GM19023 (cell line): ENCODE measurements at regions not wholly inside any gene's neighbourhood (a gene's known extent, or its start where the extent isn't known, plus 50 kb on each side); places are given as distances from the start of the nearest gene placed in this dataset.
"Not testable (repeated sequence)": the region's sequence is repeated elsewhere in the genome, so short reads cannot be mapped to it uniquely, and the experiment has no call there.

Source experiments
- ATAC-seq: cut with Tn5 transposase; IDR thresholded peaks from one replicate; pipeline ENCODE4 v1.9.1; 2021; ENCODE audit warnings: mild to moderate bottlenecking, moderate library complexity; ENCODE audit not compliant: unreplicated experiment

DNA sequence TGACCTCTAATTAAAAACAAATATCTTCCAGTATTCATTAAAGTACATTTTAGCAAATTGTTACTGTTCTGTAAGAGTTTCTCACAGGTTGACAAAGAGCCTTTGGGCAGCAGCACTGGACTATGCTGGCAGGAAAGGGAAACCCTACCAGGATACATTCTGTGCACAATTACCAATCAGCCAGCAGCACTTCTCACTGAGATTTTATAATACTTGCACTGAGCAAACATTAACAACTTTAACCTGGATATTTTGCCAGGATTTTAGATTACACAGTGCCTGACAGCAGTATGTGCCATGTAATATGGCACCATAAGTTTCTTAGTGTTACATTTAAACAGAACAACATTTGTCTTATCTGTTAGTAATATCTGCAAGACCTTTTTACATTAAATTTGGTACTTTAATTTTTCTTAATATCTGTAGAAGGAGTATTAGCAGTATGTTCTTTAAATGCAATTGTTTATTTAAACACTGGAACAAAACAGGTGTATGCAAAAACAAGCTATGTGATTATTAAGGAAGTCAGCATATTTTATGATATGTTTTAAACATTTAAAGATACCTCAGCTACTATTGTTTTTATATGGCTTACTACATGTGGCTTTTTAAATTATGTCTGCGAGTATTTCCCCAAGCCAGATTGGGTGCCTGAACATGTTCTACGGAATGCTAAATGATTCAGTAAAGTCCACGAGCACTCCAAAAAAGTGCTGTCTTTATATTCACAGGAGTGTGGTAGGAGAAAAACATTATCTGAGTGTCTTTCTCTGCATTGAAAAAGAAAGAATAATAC is 699.0 kb upstream of the LUZP2 start:
- no peak for ATAC-seq

DNA sequence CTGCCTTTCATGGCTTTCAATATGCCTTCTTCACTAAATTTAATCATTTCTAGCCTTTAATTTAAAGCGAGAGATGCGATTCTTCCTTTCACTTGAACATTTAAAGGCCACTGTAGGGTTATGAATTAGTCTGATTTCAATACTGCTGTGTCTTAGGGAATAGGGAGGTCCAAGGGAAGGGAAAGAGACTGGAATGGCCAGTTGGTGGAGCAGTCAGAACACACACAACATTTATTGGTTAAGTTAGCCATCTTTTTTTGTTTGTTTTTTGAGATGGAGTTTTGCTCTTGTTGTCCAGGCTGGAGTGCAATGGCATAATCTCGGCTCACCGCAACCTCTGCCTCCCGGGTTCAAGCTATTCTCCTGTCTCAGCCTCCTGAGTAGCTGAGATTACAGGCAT is 662.5 kb upstream of the LUZP2 start:
- not testable (repeated sequence) for ATAC-seq

DNA sequence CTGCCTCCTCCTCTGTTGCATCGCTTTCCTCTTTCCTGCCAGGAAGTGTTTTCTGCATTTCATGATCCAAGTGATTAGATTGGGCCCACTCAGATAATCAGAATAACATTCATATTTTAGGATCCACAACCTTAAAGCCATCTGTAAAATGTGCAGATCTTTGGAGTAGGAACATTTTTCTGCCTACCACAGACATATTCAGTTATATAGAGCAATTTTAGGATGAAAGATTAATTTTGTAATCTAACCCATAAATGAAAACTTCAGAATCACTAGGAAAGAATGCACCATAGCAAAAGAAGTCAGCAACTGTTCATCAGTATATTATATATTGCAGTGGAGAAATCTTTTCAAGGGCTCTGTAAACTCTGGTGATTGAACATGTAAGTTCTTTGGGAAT is 659.9 kb upstream of the LUZP2 start:
- ATAC-seq: no peak

DNA sequence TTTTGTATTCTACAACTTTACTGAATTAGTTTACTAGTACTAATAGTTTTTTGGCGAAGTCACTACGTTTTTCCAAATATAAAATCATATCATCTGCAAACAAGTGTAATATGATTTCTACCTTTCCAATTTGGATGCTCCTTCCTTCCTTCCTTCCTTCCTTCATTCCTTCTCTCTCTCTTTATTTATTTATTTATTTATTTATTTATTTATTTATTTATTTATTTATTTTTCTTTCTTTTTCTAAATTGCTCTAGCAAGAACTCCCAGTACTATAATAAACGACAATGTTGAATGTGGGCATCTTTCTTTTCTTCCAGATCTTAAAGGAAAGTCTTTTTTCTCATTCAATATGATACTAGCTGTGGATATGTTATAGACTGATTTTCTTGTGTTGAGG is 656.0 kb upstream of the LUZP2 start:
- ATAC-seq: no peak

DNA sequence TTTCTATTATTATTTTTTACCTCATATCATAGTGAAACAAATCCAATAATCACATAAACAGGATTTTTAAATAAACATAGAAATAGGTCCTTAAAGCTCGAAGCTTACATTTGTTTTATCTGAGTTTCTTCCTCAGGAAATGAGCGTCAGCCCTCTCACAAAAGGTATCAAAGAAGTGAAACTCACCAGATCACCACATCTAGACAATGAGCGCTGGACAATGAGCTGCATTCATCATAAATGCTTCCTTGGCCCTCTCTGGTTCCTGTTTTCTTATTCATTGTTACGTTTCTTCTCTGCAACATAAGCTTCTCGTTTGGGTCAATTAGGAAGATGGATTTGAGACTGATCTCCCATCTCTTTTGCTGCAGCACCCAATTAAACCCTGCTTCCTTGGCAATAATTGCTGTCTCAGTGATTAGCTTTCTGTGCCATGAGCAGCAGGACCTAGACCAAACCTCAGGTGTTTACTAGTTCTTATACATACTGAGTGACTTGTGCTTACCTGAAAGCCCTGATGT is 649.9 kb upstream of the LUZP2 start:
- no peak for ATAC-seq

DNA sequence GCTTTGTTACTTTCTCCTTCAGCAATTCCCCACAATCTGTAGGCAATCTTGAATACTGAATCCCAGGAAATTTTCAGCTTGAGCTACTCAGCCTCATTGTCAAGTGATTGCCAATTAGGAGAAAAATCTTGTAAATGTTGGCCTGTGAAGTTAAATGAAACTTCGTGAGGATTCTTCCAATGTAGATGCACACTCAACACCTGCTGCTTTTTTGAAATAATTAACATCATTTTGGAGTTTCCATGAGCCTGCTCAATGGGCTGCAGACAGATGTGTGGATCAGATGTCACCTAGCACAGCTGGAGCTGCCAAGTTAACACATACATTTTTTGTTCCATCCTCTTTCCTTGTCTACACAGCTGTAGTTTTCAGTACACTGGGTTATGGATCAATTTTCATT is 645.6 kb upstream of the LUZP2 start:
- ATAC-seq: no peak

DNA sequence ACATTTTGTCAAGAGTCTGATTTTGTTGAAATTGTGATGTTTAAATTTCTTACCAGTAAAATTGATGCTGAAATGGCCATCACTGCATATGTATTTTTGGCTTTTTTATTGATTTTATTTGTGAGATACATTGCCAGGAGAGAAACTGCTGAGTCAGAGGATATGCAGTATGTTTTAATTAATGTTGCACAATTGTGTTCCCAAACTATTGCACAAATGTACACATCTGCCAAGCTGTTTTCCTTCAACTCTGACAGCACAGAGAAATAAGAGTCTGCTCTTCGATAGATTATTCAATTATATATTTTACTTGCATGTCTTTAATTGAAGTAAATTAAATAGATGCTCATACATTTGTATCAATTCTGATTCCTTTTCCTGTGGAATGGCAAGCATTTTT is 640.2 kb upstream of the LUZP2 start:
- ATAC-seq: no peak

DNA sequence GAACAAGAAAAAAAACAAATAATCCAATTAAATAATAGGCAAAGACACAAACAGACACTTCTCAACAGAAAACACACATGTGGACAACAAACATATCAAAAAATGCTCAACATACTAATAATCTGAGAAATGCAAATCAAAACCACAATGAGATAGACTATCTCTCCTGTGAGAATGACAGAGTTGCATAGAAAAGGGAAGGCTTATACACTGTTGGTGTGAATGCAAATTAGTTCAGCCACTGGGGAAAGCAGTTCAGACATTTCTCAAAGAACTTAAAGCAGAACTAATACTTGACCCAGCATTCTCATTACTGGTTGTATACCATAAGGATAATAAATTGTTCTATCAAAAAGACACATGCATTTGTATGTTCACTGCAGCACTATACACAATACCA is 637.8 kb upstream of the LUZP2 start:
- ATAC-seq: no peak

DNA sequence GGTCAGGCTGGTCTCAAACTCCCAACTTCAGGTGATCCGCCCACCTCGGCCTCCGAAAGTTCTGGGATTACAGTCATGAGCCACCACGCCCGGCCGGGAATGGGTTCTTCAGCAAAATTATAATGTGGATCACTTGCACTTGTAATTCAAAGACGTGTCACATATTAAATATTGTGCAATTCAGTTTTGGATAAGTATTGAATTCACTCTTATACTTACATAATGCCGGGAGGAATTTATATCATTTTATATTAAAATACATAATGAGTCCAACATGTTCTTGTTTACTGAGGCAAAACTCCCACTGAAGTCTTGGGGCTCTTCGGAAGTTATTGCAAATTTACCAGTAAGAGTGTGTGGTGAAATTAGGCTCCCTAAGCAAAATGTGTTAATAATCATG is 635.2 kb upstream of the LUZP2 start:
- no peak for ATAC-seq

DNA sequence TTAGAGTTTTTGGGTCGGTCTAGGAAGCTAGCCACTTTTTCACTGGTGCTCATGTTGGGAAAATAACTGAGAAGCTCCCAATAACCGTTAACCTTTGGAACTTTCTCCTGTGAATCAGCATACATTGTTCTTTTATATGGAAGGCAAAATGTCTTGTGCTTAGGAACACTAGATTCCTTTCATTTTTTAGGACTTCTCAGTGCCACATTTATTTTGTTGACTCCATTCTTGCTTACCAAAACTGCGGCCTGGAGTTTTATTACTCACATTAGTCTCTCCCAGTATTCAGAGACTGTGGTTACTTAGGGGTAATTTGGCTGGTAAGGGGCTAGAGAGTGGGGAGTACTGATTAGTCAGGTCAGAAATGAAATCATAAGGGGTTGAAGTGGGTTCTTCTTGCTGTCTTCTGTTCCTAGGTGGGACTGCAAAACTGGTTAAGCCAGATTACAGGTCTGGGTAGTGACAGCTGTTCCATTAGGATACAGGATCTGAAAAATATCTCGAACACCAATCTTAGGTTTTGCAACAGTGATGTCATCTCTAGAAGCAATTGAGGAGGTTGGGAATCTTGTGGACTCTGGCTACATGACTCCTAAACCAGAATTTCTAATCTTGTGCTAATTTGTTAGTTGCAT is 631.4 kb upstream of the LUZP2 start:
- ATAC-seq: no peak

DNA sequence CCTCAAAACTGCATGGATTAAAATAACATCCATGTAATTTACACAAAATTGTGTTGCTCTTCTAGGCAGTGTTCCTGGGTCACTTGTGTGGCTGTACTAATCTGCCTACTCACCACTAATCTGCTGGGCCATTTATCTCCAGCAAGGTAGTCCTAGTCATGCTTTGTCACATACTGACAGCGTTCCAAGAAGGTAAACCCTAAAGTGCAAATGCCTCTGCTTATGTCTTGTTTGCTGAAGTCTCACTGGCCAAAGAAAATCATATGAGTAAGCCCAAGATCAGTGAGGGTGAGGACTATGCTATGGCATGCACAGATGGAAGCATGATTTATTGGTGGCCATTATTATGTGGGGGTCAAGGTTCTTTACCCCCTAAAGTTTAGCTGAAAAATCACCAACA is 630.2 kb upstream of the LUZP2 start:
- no peak for ATAC-seq

DNA sequence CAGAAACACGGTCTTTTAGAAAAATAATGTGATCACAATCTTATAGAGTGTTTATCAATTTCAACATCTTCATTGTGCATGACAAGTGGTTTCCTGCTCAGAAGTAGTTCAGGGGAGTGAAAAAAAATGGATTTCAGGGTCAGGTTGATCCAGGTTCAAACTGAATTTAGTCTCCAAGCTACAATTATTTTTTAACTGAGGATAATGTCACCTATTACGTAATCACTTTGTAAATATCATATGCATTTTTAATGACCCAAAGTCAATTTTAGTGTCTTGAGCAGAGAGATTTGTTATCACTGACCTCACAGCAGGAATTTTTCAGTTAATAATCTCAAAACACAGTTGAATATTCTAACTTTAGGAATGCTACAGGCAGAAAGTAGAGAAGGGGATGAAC is 627.2 kb upstream of the LUZP2 start:
- ATAC-seq: no peak

DNA sequence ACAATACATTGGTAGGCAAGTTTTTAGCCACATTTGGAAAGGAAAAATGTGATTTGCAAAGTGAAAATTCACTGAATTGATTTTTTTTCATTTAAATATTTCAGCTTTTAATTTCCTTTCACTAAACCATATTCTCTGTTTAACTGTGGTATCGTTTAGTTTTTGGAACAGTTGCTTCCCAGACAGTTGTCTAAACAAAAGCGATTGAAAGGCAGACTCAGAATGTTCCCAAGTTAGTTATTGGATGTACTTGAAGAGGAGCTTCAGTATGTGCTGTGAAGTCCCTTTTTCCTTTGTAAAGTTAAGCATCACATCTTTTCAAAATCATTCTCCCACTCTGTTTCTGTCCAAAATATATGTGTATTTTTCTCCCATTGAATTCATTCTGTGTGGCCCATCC is 623.4 kb upstream of the LUZP2 start:
- ATAC-seq: no peak

DNA sequence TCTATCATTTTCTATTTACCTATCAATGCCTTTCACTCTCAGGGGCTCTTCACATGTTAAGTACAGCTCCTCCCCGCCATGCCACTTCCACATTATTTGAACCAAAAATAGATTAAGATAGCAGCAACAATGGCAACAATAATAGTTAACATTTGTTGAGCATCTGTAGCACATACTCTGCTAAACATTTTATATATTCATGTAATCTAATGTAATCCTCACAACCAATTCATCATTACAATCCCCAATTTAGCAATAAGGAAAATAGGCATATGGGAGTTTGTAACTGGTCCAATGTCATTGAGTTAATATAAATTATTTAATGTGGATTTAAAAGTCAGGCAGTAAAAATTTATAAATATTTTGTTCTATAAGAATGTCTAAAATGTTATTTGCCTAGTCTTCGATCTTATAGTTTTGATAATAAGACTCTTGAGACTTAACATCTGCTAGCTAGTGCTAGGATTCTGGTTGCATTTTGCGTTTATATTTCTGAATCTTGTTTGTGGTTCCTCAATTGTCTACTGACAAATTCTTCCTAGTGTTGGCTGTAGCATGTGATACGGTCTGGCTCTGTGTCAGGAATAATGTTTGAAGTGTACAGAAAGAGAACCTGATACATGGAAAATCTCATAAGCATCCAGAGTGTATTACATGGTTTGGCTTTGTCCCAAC is 621.5 kb upstream of the LUZP2 start:
- ATAC-seq: no peak

DNA sequence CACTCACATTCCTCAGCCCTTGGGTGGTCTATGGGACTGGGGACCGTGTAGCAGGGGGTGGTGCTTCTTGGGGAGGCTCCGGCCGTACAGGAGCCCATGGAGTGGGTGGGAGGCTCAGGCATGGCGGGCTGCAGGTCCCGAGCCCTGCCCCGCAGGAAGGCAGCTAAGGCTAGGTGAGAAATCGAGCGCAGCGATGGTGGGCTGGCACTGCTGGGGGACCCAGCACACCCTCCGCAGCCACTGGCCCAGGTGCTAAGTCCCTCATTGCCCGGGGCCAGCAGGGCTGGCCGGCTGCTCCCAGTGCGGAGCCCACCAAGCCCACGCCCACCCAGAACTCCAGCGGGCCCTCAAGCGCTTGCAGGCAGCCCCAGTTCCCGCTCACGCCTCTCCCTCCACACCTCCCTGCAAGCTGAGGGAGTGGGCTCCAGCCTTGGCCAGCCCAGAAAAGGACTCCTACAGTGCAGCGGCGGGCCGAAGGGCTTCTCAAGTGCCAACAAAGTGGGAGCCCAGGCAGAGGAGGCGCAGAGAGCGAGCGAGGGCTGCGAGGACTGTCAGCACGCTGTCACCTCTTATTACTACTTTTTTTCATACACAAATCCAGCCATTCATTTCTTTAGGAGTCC is 613.3 kb upstream of the LUZP2 start:
- not testable (repeated sequence) for ATAC-seq

DNA sequence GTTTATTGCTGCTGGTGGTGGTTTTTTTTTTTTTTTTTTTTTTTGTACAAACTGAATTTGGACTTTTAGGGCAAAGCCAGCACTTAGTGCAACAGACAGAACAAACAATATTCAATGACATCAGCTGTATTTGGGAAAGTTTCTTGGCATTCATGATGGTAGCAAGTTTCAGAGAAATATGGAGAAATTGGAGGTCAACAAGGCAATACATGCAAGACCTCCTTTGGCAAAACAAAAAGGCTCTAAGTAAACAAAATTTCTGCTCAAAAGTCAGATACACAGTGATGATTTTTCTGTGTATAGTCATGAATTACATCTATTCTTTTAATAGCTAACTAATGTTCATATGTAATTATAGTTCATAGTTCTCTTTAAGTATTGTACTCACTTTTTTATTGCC is 612.5 kb upstream of the LUZP2 start:
- ATAC-seq: no peak

DNA sequence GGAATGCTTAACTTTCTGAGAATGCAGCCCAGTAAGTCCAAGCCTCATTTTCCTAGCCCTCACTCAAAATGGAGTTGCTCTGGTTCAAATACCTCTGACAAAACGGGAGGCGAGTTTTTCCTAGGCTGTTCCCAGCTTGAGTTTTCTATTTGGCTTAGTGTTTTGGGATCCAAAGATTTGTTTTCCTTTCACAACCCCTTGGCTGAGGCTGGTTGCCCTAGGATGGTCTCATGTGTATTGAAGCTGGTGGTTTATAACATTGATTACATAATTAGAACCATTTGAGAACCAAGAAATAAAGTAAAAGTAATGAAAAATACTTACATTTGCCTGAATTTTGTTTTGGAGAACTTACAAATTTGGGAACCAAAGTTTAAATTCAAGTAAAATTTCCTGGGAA is 611.1 kb upstream of the LUZP2 start:
- no peak for ATAC-seq

DNA sequence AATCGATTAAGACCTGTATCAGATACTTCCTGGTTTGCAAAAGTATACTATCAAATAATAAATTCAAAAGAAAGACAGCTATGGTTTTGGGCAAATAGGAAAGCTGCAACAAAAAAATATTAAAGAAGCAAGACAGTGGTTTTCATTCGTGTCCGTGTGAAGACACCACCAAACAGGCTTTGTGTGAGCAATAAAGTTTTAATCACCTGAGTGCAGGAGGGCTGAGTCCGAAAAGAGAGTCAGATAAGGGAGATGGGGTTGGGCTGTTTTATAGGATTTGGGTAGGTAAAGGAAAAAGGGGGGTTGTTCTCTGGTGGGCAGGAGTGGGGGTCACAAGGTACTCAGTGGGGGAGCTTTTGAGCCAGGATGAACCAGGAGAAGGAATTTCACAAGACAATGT is 609.7 kb upstream of the LUZP2 start:
- not testable (repeated sequence) for ATAC-seq

DNA sequence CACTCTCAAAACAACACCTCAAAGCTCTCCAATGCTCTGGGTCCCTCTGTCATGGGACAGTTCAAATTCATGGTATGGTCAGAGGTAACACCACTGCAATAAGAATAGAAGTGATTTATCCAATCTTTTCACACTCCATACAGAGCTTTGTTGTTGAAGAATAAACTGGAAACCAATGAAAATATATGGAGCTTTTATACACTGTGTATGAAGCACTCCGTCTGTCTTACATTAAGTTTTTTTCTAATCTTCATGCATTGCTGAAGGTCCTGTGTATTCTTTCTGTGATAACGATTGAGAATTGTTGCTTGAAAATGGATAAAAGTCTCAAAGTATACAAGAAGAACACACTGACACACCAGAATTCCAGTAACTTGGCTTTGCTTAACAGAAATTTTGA is 603.7 kb upstream of the LUZP2 start:
- ATAC-seq: no peak

DNA sequence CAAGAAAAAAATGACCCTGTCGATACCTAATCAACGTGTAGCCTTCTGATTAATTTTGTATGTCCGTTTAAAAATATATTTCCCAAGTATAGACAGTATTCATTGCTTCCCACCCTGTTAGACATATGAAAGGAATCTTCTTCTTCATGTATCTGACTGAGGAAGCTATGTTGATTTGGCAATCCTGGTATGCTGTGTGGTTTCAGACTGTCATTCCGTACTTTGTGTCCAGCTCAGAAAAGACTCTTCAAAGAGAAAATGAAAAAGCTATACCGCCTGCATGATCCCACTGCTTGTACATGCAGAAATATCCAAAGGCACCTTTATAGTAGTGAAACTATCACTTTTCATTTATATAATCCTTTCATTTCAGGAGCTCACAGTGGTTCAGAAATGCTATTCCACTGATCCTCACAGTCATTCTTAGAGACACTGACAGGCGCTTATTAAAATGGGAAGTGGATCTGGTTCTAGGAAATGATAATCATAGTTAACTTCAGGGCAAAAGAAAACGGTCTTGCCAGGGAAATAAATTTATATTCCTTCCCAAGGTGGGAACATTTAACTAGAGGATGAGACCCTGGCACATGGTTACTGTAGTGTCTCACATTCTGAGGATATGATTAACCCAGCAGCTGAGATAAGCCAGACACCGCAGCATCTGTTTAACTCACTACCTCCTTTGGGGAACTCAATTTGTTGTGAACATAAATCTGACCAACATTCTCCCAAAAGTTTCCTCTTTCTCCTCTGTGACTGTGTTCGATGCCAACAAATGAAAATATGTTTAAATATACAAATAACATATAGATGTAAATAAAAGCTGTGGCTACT is 599.2 kb upstream of the LUZP2 start:
- ATAC-seq: no peak
